ENCODE measurements at regions not wholly inside any gene's neighbourhood (a gene's known extent, or its start where the extent isn't known, plus 50 kb on each side); places are given as distances from the start of the nearest gene placed in this dataset.

- H3K27ac ChIP-seq, result peak overlapping the region in 1 of 21 experiments; percentile 3
- H3K4me3 ChIP-seq, result no peak overlapping the region
These were observed 174.0 kb downstream of the ARL4C start for GRCh38 chr2:234322766-234323465.

DNA sequence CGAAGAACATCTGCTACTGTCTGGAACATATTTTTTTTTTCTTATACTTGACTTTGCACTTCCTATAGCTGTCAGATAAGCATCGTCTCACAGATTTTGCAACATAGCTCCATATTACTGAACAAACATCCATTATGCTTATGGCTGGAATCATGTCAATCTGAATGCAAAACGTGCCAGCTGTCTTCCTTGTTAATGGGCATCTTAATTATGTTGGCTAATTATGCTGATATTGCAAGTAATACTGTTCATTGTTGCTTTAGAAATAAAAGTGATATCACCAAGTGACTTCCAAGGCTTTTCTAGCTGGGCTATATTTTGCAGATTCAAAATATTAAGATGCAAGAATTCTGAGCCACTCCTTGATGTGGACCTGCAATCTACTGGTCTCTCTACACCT is 176.8 kb downstream of the ARL4C start:
- no peak overlapping the region for H3K27ac ChIP-seq
- no peak overlapping the region for H3K4me3 ChIP-seq

GRCh38 chr2:234318361-234318760 is 178.5 kb downstream of the ARL4C start:
- Histone ChIP-seq H3K27ac (no peak overlapping the region), H3K4me3 (no peak overlapping the region)

DNA sequence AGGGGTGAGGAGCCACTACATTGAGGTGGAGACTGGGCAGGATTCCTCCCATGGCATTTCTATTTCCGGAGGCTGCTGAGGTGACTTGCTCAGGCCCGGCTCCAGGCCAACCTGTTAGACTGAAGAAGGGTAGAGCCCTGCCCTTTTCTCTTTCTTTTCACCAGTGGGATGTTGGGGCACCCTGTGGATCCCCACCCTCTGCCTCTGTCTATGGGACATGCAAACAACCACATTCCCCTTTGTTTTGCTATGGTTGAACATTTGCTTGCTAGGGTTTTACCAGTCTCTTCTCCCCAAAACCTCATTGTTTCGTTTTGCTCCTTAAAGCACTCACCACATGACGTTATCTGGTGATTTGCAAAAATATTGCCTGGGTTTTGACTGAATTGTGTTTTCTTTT is 183.3 kb downstream of the ARL4C start:
- no peak overlapping the region for H3K27ac ChIP-seq
- no peak overlapping the region for H3K4me3 ChIP-seq

- peak overlapping the region in 3 of 21 experiments; percentile 72 to 77 (median 75) for H3K27ac ChIP-seq
These were observed 186.7 kb downstream of the ARL4C start for GRCh38 chr2:234310166-234310565.

GRCh38 chr2:234309431-234309830 is 187.4 kb downstream of the ARL4C start:
- Histone ChIP-seq H3K27ac (peak overlapping the region in 18 of 21 experiments; percentile 18 to 81 (median 64)), H3K4me3 (no peak overlapping the region)

More at GRCh38 chr2:234310166-234310565, 186.7 kb downstream of the ARL4C start:
- H3K4me3 ChIP-seq, result no peak overlapping the region

DNA sequence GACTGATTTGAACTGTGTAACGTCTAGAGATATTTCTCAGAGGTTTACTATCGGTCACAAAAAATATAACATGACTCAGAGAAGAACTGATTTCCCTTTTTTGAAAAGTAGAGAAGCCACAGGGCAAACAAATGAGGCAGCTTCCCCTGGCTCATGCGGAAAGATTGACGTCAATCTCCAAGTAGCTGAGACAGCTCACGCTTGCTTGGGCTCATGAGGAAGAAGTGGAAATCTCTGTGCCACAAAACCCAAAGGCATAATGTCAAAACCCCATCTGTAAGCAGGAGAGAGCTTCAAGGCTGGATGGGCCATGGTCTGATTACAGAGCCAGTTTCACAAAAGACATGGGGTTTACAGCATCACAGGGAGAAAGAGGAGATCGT is 188.1 kb downstream of the ARL4C start:
- Histone ChIP-seq H3K4me3 (no peak overlapping the region), H3K27ac (peak overlapping the region in 18 of 21 experiments; percentile 34 to 81 (median 64))

DNA sequence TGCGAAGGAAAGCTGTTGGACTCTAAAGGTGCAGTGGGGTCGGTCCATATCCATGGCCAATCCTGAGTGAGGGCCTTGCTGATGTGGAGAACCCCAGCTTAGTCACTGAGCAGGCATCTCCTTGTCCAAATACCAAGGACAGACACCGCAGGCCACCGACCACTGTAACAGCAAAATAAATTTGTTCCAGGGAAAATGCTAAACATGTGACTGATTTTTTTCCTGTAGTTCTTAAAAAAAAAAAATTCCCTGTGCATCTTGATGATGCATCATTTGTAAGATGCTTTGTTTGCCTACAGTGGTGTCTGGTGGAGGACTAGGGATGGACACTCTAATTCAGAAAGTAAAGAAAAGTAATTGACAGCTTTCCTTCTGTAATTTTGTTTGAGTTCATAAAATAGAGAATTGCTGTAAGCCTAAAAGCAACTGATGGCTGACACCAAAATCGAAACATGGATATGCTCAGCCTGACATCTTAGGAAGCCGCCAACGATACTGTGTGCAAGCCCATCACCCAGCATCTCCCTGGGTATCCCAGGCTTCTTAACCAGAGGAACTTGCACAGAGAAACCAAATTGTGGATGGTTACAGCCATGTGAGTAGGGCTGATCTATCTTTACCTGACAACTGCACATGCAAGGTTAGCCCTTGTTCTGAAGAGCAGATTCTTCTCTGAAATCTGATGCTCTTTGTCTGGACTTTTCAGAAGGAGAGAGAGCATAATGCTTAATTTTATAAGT is 188.6 kb downstream of the ARL4C start:
- peak overlapping the region in 18 of 21 experiments; percentile 7 to 80 (median 60) for H3K27ac ChIP-seq
- no peak overlapping the region for H3K4me3 ChIP-seq

DNA sequence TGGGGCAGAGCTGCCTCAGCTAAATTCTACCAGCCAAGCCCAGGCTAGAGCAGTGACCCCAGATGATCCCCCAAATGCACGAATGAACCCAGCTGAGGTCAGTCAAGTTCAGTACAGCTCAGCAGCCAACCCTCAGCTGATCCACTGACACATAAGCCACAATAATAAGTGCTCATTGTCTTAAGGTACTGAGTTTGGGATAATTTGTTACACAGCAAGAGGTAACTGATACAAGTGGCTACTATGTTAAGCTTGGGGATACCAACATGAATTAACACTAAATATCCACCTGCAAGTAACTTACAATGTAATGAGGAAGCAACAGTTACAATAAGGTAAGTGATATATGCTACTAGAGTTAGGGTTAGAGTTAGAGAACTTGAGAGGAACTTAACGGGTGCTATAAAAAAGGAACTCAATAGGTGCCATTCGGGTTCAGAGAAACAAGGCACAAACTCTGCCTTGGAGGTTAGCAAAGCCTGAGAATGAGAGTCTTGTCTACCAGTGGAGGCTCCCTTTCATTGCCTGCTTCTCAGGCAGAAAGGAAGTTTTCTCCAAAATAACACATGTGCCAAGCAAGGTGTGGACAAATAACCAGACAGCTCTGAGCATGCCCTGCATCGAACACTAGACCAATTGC is 189.4 kb downstream of the ARL4C start:
- peak overlapping the region in 15 of 21 experiments; percentile 1 to 80 (median 59) for H3K27ac ChIP-seq
- no peak overlapping the region for H3K4me3 ChIP-seq

GRCh38 chr2:234306426-234307173 is 190.3 kb downstream of the ARL4C start:
- H3K27ac ChIP-seq, result peak overlapping the region in 6 of 21 experiments; percentile 2 to 77 (median 38)

GRCh38 chr2:234305846-234306245 is 191.0 kb downstream of the ARL4C start:
- Histone ChIP-seq H3K27ac (peak overlapping the region in 6 of 21 experiments; percentile 2 to 59 (median 38)), H3K4me3 (no peak overlapping the region)

More at GRCh38 chr2:234306426-234307173, 190.3 kb downstream of the ARL4C start:
- no peak overlapping the region for H3K4me3 ChIP-seq

DNA sequence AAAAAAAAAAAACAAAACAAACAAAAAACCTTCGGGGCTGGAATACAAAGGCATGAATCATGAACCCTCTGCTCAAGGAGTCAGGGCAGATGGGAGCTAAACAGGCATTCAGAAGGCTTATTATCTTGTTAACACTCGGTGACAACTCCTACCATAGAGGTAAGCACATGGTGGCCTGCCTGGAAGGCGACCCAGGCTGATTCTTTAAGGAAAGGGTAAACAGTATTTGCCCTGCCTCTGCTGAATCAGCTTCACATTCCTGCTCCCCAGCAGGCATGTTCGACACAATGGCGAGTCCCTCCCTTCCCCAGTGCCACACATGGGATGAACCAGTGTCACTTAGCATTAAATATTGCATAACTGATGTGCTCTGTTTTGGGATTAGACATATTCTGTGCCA is 191.9 kb downstream of the ARL4C start:
- H3K27ac ChIP-seq, result peak overlapping the region in 3 of 21 experiments; percentile 9 to 48 (median 23)
- H3K4me3 ChIP-seq, result no peak overlapping the region

- Histone ChIP-seq H3K27ac (peak overlapping the region in 1 of 21 experiments; percentile 10), H3K4me3 (no peak overlapping the region)
These were observed 194.3 kb downstream of the ARL4C start for GRCh38 chr2:234302664-234302991.

- Histone ChIP-seq H3K4me3 (no peak overlapping the region), H3K27ac (peak overlapping the region in 1 of 21 experiments; percentile 50)
These were observed 195.7 kb downstream of the ARL4C start for GRCh38 chr2:234300932-234301823.

GRCh38 chr2:234300391-234300925 is 196.4 kb downstream of the ARL4C start:
- Histone ChIP-seq H3K4me3 (no peak overlapping the region), H3K27ac (peak overlapping the region in 1 of 21 experiments; percentile 50)

- Histone ChIP-seq H3K4me3 (no peak overlapping the region), H3K27ac (no peak overlapping the region)
These were observed 198.0 kb downstream of the ARL4C start for GRCh38 chr2:234298918-234299317.

GRCh38 chr2:234296991-234297390 is 199.9 kb downstream of the ARL4C start:
- Histone ChIP-seq H3K4me3 (no peak overlapping the region), H3K27ac (peak overlapping the region in 1 of 21 experiments; percentile 65)

DNA sequence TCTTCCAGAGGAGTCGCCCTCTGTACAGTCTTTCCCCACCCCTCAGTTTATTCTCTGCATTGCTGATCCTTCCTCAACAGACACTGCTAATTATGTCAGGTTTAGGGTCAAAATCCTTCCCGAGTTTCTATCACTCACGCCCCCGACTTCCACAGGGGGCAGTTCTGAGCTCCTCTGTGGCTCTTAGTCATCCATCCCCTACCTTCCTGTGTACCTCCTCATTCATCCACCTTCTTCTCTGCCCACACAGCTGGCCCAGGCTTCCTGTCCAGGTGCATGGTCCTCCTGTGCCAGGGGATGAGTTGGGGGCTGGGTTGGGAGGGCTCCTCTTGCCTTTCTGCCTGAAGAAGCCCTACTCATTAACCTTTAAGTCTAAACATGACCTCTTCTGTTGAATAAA is 202.9 kb downstream of the ARL4C start:
- Histone ChIP-seq H3K27ac (peak overlapping the region in 11 of 21 experiments; percentile 4 to 96 (median 72)), H3K4me3 (no peak overlapping the region)

DNA sequence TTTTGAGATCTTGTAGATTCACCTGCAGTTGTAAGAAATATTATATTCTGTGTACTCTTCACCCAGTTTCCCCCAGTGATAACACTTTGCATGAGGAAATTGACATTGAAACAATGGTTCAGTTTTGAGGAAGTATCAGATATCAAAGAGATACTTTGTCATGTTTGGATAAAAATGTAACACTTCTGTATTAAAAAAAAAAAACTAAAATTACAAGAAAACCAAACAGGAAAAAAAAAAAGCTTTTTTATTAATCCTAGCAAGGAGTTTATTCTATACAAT is 204.0 kb downstream of the ARL4C start:
- Histone ChIP-seq H3K27ac (peak overlapping the region in 12 of 21 experiments; percentile 4 to 96 (median 84)), H3K4me3 (no peak overlapping the region)

Data from skin epidermis (tissue), 12 donors.